Hematopoietic multipotent progenitor cell treated with erythropoietin and hydrocortisone succinate and interleukin-3 and kit ligand, for 8 days (in vitro differentiated cells): ENCODE measurements at regions not wholly inside any gene's neighbourhood (a gene's known extent, or its start where the extent isn't known, plus 50 kb on each side); places are given as distances from the start of the nearest gene placed in this dataset.
A peak's percentile ranks its signal among the peaks of the same experiment; 100 is the strongest.

Source experiments
- DNase-seq: peaks from one replicate; pipeline ENCODE4 v3.0.0-alpha.2; 2015

DNA sequence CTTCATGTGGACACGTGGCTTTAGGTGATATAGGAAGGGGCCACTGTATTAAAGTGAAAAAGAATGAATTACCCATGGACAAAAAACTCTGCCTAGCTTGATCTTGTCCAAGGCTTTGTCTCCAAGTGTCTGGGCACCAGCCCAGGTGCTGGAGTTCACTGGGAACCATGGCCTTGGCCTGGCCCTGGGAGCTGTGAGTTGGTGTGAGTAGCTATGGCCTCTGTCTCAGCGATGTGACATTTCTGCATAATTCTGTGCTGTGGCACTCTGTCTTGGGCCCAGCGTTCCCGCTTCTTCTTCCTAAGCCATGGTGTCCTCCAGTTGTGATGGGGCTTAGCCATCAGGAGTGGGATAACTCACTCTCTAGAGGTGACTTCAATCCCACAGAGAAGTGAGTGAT is 119.0 kb upstream of the PPP2R2D start:
- DNase-seq, result no peak

- DNase-seq, result no peak
These were observed 116.3 kb upstream of the PPP2R2D start for GRCh38 chr10:131784363-131785120.

GRCh38 chr10:131785121-131785460 is 115.7 kb upstream of the PPP2R2D start:
- DNase-seq, result no peak

DNA sequence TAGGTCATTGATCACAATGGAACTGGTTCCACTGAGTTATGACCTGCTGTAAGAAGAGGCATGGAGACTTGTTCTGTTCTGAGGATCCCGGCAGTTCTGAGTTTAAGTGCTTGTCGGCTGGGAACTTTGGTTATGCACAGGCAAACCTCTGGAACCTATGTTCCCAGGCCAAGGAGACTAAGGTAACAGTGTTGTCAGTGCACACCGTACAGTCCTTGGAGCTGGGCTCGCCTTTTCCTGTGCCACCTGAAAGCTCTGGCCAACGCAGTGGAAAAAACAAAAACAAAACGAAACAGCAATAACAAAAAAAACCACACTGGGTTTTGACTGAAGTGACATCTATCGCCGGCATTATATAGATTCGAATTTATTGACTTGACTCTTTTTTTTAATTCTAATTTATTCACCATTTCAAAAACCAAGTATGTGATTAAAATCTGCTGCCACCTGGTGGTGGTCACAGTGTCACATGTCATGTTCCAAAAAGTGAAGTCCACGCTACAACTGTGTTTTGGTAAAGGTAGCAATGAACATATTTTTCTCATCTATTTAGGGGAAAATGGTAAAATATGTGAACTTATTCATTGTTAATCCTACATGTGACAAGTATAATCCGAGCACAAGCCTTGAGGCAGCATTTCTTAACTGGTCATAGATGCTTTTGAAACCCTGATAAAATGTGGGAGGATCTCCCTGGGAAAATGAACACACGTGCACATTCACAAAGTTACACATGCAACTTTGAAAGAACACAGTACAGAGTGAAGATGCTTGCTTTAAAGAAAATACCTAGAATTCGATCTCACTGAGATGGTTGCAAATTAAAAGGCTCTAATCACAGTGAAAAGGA is 113.8 kb upstream of the PPP2R2D start:
- peak; percentile 51 for DNase-seq

DNA sequence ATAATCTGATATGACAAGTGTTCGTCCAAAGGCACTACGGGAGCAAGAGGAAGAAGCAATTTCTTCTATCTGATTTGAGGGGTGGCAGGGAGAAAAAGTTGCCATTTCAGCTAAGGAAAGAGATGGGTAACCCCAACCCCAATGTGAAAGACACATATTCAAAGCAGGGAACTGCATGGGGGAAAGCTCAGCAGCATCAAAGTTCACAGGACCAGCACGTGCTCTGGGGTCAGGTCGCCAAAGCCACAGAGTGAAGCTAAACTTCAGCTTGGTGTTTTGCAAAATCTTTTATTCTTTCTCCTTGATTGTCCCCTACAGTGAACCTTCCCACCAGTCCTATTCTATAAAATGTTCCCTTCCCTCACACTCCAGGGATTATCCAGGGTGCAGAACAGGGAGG is 112.8 kb upstream of the PPP2R2D start:
- no peak for DNase-seq

DNA sequence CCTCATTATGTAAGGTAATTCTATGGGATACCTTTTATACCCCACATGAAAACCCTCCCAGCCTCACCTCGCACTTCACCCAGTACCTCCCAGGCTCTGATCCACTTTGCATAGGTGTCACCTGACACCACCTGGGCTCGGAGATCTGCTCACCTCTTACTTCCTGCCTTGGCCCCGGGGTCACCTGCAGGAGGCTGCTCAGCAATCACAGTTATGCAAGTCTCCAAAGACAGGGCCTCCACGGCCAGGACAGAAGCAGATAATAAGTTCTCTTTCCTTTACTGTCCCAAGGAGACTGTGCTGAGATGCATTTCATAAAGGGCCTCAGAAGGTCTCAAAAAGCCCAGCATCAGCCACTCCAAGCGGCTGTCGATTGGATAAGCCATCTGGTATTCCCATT is 112.4 kb upstream of the PPP2R2D start:
- DNase-seq, result no peak

DNA sequence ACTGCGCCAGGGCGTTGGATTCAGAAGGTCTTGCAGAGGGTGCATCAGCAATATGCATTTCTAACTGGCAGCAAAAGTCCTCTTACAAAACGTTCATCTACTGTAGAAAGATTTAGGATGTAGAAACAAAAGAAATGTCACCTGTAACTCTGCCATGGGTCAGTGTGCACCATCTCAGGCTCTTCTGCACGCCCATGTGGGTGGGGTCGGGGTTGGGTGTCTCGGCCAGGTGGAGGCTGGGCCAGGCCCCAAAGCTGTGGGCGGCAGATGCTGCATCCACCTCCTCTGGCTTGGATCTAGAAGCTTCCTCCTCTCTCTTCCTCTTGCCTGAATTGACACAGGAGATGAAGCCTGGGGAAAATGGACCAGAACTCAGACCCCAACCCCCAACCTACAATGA is 111.3 kb upstream of the PPP2R2D start:
- no peak for DNase-seq

- no peak for DNase-seq
These were observed 110.8 kb upstream of the PPP2R2D start for GRCh38 chr10:131790021-131790420.

DNA sequence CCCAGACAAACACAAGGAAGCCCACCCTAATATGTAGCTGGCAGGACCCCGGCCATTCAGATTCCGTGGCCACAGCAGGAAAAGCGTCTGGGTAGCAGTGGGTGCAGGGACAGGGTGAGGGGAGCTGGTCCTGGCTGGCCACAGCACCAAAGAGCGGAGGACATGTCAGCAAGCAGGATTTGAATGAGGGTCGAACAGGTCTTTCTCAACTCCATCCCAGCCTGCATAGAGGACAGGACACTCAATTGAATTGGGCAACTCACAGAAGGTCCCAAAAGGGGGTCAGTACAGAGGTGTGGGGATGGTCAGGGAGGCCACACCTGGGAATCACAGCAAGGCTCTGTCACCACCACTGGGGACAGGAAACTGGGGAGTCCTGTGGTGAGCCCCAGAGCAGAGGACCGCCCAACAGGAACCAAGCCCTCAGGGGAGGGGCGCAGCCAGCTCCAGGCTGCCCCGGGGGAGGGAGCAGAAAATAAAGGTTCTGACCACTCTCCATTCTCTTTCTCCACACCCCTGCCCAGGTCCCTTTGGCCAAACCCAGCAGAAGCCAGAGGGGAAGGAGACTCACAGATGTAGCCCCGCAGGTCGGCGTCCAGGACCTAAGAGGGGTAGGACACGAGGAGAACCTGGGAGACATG is 108.7 kb upstream of the PPP2R2D start:
- DNase-seq, result no peak

- no peak for DNase-seq
These were observed 108.0 kb upstream of the PPP2R2D start for GRCh38 chr10:131792809-131793208.

DNA sequence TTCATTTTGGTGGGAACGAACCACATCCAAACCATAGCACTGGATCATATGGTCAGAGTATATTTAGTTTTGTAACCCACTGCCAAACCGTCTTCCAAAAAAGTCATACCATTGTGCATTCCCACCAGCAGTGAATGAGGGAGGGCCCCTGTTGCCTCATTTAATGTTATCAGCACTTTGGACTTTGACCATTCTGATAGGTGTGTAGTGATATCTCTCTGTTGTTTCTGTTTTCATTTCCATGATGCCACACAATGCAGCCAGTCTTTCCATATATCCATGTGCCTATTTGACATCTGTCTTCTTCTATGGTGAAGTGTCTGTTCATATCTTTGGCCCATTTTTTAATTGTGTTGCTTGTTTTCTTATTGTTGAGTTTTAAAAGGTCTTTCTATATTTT is 105.0 kb upstream of the PPP2R2D start:
- DNase-seq, result no peak

- DNase-seq, result no peak
These were observed 103.2 kb upstream of the PPP2R2D start for GRCh38 chr10:131797626-131798025.

- no peak for DNase-seq
These were observed 101.4 kb upstream of the PPP2R2D start for GRCh38 chr10:131799429-131799828.

DNA sequence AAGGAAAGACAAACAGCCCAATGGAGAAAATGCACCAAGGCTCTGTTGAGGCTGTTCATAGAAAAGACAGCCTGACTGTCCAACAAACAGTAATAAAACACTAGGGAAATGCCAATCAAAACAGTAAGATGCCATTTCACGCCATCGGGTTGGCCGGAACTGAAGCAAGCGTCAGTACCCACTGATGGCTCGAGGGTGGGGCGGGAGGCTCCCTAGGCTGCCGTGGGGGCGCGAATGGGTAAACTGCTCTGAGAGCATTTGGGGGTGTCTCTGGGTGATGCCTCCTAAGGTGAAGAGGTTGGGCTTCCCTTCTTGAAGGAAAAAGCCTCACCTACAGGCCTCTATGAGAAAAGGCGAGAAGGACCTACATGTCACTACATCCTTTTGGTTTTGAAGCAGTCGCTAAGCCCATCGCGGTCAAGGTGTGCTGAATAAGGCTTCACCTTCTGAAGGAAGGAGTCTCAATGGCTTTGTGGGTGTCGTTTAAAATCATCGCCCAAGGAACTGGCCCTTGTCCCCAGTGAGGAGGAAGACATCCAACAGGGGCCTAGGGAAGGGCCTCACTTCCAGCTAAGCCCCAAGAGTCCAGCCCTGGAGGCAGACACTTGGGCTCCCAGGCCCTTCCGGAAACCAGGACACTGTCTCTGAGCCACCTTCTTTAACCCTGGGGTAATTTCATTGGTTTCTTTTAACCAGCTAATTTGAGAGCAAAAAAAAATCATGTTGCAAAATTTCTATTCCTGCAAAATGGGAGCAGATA is 98.5 kb upstream of the PPP2R2D start:
- no peak for DNase-seq

DNA sequence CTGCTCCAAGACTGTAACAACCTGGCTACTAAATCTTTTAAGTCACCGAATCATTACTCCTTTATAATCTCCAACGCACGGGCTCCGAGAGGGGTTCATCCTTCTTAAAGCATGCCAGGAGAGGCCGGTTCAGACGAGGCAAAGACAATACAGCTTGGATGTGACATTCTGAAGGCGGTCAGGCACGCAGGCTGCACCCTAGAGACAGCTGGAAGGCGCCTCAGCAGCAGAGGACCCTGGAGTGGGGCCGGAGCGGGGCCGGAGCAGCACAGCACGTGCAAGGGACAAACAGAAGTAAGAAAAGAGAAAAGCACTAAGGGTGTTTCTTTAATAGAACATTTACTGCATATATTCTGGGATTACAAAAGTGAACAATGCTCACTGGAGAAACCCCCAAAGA is 97.8 kb upstream of the PPP2R2D start:
- DNase-seq, result no peak

GRCh38 chr10:131803860-131804425 is 96.9 kb upstream of the PPP2R2D start:
- DNase-seq, result no peak

- no peak for DNase-seq
These were observed 96.1 kb upstream of the PPP2R2D start for GRCh38 chr10:131804551-131805295.

GRCh38 chr10:131805696-131806095 is 95.1 kb upstream of the PPP2R2D start:
- no peak for DNase-seq

GRCh38 chr10:131806146-131806545 is 94.7 kb upstream of the PPP2R2D start:
- no peak for DNase-seq

GRCh38 chr10:131806646-131807317 is 94.0 kb upstream of the PPP2R2D start:
- DNase-seq, result no peak

- DNase-seq, result no peak
These were observed 92.4 kb upstream of the PPP2R2D start for GRCh38 chr10:131808370-131808930.
